NCI-H1436 treated with DMSO at 0.1 percent for 48 hours (cell line): ENCODE measurements at regions not wholly inside any gene's neighbourhood (a gene's known extent, or its start where the extent isn't known, plus 50 kb on each side); places are given as distances from the start of the nearest gene placed in this dataset.
"Not testable (repeated sequence)": the region's sequence is repeated elsewhere in the genome, so short reads cannot be mapped to it uniquely, and the experiment has no call there.

Source experiments
- DNase-seq: peaks from one replicate; lab custom pipeline; 2025; lab: John Stamatoyannopoulos, UW

DNA sequence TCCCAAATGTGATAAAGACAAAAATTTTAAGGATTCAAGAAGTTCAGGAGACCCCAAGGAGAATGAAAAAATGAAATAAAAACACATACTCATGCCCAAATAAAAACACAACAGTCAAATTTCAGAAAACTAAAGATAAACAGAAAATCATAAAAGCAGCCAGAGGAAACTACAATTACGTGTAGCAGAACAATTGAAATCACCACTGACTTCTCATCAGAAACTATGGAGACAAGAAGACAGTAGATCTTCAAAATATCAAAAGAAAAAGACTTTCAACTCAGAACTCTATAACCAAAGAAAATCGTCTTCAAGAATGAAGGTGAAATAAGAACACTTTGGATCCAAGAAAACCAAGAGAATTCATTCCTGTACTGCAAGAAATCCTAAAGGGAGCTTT is 54.9 kb downstream of the DIO3 start:
- DNase-seq = no peak

DNA sequence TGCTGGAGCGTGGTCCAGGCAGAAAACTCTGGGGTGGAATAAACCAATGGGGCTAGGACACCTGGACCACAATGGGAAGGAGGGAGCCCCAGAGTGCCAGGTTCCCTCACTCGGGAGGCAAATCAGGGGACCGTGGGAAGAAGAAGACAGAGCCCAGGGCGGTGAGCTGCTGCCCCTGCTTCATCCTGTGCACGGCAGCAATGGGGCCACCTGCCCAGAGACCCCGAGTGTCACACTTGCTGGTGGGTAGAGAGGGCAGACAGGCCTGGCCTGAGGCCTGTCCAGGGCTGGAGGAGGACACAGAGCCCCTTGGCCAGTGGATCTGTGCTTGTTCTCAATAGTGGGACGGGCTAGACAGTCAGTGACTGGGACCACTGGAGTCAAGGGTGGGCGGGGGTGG is 58.2 kb downstream of the DIO3 start:
- no peak for DNase-seq

DNA sequence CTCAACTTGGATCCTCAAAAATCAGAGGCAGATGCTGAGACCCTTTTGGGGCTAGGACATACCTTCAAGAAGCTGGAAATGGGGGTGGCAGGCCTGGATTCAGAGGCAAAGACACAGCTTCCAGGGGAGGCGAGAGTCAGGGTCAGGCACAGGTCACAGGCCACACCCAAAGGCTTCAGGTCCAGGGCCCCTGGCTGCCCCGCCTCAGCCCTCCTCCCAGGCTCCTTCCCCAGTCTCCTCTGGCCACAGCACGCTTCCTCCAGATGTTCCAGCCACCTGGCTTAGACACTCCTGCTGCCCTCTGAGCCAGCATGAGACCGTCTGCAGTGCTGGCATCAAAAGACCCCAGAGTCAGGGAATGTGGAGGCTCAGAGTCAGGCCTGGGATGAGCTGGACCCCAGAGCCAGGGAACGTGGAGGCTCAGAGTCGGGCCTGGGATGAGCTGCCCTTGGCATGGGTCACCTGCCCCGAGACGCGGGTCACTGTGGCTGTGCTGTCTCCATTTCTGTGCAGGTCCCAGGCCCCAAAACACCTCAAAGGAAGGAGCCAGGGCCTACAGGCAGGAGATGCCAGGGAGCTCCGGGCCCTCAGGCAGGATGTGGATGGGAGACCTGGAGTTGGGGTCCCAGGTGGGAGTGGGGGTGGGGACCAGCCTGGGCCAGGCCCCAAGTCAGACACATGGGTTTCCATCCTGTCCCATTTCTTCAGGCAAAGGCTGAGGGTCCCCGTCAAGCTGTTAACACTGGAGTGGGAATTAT is 58.9 kb downstream of the DIO3 start:
- no peak for DNase-seq

DNA sequence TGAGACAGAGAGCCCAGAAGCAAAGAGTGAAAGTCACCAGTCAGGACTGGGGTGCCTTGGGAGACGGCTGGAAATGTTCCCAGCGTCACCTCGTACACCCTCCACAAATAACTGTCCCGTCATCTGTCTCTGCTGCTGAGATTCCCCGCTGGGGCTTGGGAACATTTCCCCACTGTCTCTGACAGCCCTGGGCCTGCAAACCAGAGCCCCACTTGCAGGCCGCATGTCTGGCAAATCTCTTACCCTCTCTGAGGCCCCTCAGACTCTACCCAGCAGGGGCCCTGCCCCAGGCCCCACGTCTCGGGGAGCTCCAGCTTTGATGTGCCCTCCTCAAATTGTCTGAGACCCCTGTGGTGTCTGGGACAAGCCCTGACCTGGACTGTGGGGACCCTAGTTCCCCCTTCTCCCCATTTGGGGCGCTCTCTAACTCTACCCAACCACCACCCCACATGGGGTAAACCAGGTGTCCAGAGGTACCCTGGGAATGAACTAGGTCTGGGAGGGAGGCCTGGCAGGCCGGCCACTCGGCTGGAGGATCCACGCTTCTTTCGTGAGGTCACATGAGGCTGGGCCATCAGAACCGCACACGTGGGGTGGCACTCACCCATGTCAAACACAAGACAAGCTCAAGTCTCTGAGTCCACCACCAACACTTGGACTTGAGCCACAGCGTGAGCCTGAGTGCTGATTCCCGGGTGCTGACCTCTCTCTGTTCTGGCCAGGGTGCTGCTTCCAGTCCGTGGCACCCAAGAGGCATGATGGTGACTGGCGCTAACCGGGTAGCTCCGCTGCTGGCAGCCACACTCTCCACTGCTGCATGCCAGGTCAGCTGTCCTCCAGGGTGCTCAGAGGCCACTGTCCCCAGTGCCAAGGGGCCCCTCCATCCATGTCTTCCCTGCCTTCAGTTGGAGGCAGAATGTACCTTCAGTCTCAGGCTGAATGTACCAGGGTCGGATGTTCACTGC is 59.8 kb downstream of the DIO3 start:
- no peak for DNase-seq

DNA sequence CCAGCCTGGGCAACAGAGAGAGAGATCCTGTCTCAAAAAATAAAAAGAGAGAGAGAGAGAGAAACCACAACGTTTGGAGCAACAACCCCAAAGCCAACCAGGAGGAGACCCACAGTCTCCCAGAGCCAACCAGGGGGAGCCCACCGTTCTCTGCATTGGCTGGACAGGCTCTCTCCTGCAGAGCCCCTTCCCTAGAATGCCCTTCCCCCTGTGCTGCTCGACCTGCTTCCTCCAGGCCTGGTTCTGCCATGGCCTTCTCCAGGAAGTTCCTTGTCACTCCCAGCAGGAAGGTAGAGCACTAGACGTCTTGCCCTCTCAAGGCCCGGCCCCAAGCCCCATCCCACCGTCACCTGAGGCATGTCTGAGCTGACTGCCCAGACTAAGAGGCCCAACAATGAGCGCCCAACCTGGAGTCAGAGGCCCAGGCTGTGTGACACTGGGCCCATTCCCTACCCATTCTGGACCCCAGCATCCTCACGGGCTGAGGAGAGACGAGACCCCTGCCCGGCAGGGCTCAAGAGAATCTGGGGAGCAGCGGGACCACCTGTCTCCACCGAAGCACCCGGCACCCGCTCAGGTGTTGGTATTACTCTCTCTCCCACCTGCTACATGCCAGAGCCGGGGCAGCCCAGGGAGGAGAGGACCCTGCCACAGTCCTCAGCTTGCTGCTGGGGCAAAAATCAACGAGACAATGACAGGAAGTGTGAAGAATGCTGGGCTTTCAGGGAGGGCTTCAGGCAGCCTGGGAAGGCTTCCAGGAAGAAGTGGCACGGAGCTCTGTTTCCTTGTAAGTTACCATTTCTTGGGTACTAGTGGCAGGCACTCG is 61.2 kb downstream of the DIO3 start:
- no peak for DNase-seq

DNA sequence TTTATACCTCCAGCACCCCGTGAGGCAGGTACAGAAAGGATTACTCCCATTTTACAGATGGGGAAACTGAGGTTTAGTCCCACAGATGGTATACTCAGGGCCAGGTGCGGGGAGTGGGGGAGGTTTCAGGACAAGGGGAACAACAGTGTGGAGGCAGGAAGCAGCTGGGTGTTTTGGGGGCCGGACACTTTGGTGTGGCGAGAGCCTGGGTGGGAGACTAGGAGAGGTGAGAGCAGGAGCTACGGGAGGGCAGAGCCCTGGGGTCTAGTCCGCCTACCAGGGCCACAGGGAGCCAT is 61.7 kb downstream of the DIO3 start:
- no peak for DNase-seq

DNA sequence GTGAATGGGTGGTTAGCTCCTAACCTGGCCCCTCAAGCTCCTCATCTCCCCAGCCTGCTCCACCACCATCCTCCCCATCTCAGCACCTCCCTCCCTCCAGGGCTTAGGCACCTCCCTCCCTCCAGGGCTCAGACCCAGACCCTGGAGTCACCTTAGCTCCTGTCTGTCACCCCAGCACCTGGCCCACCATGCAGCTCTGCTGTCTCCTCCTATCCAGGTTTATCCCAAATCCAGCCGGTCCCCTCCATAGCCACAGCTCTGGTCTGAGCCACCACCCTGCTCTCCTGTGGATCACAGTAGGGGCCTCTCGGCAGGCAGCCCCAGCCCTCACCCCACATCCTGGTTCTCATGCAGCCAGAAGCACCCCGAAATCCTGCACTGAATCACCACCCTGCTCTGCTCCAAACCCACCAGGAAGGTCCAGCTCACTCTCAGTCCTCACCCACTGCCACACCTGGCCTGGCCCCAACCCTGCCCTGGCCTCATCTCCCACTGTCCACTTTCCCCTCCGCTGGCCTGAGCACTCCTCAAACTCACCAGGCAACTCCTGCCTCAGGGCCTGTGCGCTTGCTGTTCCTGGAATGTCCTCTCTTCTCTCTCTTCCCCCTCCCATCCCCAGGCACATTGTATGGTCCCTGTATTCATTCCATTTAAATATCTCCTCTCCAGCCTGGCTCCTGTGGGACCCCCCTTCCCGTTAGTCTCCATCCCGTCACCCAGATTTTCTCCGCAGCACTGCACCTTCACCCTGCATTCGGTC is 62.6 kb downstream of the DIO3 start:
- DNase-seq = no peak

DNA sequence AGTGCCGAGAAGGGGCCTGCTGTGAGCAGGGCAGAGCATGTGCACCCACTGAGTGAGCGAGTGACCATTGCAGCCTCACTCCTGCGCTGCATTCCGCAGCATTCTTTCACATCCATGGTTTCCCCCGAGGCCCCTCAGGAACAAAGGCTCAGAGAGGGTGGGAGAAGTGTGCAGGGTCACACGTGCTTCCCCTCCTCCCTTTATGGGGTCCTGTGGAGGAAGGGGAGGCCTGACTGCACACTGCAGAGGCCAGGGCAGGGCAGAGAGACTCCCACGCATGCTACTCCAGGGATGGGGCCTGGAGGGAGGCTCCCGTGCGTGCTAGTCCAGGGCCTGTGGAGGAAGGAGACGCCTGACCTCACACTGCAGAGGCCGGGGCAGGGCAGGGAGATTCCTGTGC is 63.2 kb downstream of the DIO3 start:
- DNase-seq = no peak

DNA sequence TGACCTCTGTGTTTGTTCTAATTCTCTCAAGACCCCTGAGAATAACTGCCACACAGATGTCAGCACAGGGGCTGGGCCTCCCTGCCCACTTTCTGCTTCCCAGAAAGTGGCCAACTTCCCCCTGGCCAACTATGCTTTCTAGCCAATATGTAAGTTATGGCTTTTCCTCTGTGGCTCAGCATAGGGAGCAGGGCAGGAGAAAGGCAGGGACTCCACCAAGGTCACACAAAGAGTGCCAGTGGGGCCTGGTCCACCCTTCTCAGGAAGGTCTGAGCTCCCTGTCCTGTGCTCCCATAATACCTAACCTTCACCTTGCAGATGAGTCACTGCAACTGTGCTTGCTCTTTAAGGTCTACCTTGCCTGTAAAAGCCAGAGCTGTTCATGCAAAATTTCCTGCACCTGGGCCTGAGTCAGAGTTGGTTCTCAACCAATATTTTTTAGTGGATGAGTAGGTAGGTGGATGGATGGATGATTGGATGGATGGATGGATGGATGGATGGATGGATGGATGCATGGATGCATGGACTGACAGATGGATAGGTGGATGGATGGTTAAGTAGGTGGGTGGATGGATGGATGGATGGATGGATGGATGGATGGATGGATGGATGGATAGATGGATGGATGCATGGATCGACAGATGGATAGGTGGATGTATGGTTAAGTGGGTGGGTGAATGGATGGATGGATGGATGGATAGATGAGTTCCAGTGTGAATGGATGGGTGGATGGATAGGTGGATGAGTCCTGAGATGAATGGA is 64.2 kb downstream of the DIO3 start:
- no peak for DNase-seq

DNA sequence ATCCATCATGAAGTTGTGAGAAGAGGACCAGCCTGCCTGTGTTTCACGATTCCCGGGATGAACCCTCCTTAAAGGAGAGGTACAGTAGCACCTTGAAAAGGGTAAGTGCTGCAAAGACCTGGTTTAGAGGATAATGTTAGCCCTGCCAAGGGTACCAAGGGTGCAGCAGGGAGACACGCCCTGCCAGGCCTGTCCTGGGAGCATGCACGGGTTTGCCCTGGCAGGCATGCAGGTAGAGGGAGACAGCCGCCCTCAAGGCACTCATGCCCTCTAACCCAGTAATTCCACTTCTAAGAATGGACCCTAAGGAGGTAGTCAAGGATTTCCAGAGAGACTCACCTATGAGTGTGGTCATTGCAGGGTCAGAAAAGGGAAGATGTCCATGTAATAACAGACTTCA is 65.0 kb downstream of the DIO3 start:
- DNase-seq = no peak

DNA sequence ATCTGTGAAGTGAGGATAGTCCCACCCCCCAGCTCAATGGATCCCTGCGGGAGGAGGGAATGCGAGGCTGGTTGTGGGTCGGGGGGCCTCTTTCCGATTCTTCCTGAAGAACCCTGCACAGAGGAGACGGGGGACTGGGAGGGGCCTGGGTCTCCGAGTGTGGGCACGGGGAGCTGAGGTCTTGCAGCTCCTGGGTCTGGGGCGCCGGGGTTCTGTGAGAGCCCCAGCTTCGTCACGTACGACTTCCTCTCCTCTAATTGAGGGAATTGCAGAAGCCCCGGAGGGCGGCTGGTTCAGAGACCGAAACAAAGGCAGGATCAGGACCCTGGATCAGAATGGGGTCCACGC is 66.6 kb downstream of the DIO3 start:
- DNase-seq = no peak

DNA sequence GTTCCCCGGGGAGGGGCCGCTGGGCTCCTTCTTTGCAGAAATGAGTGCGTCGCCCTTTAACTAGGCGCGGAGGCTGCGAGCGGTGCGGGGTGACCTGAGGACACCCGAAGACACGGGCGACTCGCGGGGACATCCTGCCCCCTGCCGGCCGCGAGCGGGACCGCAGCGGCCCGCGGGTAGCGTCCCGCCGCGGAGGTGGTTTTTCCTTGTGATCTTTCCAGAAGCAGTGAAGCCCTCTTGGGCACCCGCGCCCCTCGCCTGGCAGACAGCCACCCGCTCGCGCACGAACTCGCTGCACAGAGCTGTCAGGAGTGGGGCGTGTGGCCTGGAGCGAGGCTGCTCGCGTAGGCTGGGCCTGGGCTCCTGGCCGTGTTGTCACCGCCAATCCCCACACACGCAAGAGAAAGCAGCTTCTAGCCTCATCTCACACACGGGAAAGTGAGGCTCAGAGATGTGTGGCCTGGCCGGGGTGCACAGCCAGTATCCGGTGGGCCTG is 67.2 kb downstream of the DIO3 start:
- no peak for DNase-seq

DNA sequence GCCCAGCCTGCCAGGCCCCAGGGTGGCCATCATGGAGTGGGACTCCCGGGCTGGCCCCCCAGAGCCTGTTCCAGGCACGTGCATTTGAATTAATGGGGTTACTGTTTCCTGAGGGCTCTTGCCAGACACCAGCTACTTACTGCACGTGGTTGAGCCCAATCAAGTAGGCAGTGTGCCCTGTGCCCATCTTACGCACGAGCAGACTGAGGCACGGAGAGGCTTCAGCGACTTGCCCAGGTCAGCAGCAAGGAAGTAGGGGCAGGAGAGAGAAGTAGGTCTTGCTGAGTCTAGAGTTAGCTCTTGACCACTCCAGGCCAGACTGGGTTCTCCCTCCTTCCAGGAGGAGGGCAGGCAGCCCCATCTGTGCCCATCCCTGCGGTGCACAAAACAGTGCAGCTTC is 67.7 kb downstream of the DIO3 start:
- no peak for DNase-seq

DNA sequence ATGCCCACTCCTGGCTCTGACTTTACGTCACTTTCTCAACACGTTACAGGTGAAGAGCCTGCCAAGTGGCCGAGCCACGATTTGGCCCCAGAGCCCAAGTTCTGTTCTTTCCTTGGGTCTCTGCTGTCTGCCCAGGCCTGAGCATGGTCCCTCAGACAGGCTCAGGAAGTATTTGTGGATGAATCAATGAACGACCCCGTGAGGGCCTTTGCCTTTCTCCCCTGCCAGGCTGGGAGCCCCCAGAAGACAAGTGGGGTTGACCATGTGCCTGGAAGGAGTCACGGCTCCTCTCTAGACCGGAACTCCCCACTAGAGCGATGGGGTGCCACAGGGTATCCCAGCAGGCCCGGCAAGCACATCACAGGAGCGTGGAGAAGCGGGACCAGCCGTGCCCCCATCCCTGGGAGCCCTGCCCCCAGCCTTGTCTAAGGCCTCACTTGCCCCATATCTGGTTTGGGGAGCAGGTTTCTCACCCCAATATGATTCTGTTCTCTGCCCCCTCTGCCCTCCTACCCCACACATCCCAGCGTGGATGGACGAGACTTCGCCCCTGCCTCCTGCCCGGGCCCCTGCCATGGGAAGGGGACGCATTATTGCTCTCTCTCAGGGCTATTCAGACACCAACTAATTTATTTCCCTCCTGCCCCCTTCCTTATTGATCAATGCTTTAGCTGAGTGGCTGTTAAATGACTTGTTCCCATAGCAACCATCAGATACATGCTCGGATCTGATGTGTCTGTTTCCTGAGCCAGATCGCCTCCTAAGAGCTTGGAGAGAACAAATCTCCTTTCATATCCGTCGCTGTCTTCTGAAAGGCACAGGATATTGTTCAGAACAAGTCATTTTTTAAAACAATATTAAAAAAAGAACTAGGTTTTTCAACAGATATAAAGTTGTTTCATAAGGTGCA is 69.0 kb downstream of the DIO3 start:
- no peak for DNase-seq

DNA sequence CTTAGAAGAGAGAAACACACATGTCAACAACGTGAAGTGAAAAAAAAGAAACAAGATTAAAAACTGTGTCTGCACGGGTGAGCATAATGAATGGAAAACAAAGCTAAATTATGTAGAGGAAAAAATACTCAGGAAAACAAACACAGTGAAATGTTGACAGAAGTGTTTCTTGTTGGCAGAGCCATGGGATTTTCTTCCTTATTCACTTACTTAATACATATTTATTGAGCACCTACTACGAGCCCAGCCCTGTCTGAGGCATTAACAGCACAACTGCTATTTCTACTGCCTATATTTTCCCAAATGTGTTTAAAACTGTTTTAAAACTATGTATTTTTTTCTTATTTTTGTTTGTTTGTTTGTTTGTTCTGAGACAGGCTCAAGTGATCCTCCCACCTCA is 69.9 kb downstream of the DIO3 start:
- no peak for DNase-seq

DNA sequence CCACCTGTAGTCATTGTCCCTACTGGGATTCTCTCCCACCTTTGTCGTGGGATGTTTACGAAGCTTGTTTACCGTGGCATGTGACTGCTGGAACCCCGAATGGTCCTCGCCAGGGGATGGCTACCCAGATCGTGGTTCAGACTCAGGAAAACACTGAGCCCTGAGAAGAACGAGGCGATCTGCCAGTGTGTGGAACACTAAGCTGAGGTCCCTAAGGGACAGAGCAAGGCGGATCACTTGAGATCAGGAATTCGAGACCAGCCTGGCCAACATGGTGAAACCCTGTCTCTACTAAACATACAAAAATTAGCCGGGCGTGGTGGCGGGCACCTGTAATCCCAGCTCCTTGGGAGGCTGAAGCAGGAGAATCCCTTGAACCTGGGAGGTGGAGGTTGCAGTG is 70.7 kb downstream of the DIO3 start:
- not testable (repeated sequence) for DNase-seq

DNA sequence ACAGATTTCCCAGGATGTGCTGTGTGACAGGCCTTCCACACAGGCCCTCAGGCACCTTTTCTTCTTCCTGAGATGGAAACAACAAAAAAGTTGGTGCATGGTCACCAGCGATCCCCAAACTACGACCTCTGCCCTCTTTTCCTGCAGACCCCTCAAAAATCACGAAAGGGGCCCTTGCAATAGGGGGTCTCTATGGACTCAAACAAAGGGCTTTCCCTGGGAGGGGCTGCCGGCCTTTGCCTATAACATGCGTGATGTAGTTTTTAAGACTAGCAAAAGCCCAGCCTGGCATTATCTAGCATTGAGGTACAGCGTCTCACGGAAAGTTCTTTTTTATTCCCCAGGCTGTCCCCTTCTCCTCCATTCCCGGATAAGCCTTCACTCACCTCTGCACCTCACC is 71.2 kb downstream of the DIO3 start:
- no peak for DNase-seq

DNA sequence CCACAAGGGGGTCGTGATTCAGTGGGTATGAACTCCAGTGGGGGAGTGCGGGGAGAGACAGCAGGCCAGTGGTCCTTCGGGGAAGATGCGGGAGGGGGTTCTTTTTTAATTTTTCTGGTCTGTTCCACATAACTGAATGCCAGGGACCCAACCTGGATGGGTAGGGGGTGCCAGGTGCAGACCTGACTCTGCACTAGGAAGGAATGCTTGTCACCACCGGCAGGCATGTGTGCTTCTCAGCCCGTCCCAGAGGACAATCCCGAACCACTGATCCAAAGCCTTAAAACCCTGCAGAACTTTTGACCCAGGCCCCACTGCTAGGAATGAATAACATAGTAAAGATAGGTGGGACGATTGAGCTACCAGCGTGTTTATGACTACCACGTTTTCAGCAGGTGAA is 72.0 kb downstream of the DIO3 start:
- no peak for DNase-seq

DNA sequence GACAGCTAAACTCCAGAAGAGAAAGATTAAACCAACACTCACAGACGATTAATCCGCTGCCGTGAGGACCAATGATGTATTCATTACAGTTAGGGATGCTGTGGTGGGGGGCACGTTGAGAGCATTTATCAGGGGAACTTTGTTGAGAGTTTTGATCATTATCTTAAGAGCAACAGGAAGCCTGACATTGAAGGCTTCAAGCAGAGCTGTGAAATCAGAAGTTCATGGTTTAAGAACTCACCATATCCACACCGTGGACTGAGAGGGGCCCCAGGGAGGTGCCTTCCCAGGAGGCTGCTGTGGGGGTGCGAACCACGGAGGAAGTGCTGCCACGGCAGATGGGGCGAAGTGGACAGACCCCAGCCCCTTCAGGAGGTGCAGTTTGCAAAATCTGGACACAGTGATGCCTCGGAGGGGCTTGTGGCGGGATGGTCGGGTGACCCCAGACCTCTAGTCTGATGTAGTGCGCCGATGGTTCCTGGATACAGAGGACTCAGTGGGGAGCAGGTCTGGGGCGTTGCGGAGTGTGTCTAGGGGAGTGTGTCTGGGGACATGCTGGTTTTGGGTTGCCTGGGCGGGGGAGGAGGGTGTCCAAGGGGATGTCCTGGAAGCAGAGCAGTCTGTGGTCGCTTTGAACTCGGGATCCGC is 73.0 kb downstream of the DIO3 start:
- DNase-seq = no peak
